GM18951 (cell line): ENCODE measurements at regions not wholly inside any gene's neighbourhood (a gene's known extent, or its start where the extent isn't known, plus 50 kb on each side); places are given as distances from the start of the nearest gene placed in this dataset.

Experiments
- POLR2A ChIP-seq: IDR thresholded peaks from 4 replicates; pipeline ENCODE4 v1.6.1; 2011; ENCODE audit warnings: mild to moderate bottlenecking; ENCODE audit not compliant: insufficient read length, insufficient read depth; ENCODE audit errors: extremely low read depth
- in situ Hi-C: fragments of 300-500 bp; cut with MboI; formaldehyde crosslinking; loops from one replicate; pipeline ENCODE4 v1.12.0; 2022; ENCODE audit warnings: low sequenced_read_pairs, mixed read lengths, inconsistent platforms; ENCODE audit not compliant: unreplicated experiment

DNA sequence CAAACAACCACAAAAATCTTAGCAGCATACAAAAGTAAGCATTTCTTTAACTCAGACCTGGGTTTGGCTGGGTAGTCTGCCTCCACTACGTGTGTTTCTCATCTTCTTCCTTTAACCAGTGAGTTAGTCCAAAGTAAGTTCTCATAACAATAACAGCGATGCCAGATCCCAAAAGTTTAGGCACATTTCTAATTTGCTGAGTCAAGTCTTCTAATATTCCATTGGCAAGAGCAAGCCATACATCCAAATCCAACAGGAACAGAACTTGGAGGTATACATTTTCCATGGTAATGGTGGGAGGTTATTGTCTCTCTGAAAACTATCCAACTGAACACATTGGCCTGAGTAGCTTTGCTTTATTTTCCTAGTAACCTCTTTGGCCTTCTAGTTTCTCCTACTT lies 115.7 kb upstream of the CNTNAP2 start:
- in situ Hi-C loops, result no loop called here

DNA sequence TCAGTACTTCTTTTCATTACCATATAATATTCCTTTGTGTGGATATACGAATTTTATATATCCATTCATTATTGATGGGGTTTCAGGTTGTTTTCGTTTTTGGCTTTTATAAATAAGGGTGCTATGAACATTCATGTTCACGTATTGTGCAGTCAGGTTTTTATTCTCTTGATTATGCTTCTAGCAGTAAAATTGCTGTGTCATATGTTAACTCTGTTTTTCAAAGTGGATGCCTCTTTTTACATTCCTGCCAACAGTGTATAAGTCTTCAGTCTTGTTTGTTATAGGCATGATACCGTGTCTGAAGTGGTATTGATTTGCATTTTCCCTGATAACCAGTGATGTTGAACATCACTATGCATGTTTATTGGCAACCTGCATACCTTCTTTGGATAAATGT lies 127.1 kb upstream of the CNTNAP2 start:
- no peak for TF ChIP-seq POLR2A
- in situ Hi-C loops, result no loop called here

More for the DNA sequence above, 115.7 kb upstream of the CNTNAP2 start:
- no peak for TF ChIP-seq POLR2A

DNA sequence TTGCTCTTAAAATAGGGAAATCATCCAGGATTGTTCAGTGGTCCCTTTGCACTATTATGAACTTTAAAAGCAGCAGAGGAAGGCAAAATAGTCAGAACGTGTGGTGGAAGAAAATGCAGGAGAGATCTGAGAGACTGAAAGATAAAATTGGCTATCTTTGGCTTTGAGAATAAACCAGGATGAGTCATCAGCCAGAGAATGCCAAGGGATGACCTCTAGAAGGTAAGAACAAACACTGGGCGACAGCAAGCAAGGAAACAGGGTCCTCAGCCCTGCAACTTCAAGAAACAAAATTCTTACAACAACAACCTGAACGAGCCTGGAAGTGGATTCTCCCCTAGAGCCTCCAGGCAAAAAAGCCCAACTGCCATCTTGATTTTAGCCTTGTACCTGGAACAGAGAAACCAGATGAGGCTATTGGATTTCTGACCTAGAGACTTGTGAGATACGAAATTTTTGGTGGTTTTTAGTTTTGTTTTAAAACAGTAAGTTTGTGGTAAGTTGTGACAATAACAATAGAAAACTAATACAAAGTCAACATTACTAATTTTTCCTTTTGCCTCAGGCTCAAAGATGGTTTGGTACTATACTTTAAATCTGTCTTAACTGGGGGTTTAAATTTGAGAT lies 130.2 kb upstream of the CNTNAP2 start:
- in situ Hi-C loops, result no loop called here
- no peak for TF ChIP-seq POLR2A

DNA sequence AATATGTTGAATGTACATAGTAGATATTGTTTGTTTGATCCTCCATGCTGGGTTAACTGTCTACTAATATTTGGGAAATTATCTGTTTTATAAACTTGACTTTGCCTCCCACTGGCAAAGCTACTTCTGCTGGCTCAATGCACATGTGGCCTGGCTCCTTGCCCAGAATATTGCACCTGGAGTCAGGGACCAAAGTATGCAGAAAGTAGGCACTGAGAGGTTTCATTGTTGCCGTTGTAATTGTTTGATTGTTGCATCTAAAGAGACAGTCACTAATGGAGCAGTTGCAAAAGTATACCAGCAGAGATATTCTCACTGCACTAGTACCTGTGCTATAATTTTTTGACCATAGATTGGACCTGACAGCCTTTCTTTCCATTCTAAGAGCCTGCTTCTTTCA lies 137.8 kb upstream of the CNTNAP2 start:
- in situ Hi-C loops, result no loop called here
- TF ChIP-seq POLR2A, result no peak

DNA sequence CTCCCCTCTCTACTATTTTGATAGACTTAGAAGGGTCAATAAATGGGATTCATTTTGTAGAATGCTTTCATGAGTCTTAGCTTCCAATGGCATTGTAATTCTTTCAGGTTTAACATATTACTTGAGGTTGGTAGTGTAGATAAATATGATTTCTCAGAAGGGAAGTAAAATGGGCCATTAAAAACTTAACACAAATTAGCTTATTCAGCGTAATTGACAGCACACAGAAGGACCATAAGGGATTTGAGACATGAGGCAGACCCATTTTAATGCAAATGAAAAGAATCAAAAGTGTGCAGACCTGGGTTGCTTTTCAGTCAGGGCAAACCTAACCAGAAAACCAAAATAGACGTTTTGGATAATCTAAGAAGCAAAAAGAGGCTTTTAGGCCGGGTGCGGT lies 156.6 kb upstream of the CNTNAP2 start:
- no peak for TF ChIP-seq POLR2A
- in situ Hi-C loops, result no loop called here

DNA sequence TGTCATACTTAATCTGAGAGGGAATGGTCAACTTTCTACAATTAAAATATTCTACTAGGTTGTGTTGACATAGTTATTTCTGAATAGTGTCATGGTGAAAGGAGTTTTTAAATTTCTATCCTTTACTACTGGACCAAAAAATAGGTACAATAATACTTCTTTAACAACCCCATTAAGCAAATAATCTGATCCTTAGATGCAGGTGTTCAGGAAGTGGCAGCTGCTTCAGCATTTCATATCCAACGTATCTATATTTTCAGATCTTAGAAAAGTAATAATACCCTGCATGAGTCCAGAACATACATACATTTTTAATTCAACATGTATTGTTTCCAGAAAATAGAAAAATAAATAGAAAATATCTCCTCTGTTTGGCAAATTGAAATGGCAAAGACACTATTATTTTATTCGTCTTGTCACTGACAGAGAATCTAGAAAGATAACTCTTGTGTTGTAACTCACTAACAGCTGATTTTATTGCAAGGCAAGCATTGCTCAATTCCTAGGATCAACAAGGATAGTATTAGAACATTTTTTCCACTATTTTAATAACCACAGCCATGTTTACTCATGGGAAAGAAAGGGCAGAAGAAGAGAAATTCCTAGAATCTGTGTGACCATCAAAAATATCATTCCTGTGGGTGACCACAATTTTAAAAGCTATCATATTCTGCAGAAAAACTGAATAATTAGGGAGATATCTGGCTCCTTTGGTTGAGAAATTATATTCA lies 159.3 kb upstream of the CNTNAP2 start:
- no peak for TF ChIP-seq POLR2A
- in situ Hi-C loops, result no loop called here

DNA sequence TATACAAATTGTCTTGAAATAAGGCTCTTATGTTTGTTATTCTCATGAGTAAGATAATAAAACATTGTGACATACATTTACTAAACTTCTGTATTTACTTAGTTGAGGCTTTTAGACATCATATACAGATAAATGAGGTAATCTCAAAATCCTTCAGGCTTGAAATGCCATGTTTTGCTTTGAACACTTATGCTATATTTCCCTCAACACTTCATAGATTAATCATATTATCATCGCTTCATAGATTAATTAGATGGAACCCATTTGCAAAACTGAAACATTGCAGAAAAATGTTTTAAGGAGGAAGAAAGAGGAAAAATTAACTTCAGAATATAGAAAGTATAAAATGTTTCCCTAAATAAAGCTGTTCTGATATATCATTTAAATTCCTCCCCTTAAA lies 165.0 kb upstream of the CNTNAP2 start:
- in situ Hi-C loops, result no loop called here
- no peak for TF ChIP-seq POLR2A

DNA sequence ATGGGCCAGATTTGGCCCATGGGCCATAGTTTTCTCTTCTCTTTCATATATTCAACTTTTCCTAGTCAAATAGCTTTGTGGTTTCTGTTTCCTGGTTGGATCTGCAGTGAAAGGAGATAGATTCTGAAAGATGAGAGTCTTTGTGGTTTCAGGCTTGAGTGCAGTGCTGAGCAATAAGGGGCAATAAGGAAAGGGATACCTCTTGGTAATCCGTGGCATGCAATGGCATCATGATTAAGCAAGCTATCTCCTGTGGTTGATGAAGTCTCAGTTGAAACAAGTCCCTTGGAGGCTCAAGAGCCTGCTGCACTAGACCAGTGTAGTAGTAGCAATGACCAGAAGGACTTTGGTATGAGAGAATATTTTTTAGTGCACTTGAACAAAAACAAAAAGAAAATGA lies 187.7 kb upstream of the CNTNAP2 start:
- in situ Hi-C loops, result no loop called here
- no peak for TF ChIP-seq POLR2A

DNA sequence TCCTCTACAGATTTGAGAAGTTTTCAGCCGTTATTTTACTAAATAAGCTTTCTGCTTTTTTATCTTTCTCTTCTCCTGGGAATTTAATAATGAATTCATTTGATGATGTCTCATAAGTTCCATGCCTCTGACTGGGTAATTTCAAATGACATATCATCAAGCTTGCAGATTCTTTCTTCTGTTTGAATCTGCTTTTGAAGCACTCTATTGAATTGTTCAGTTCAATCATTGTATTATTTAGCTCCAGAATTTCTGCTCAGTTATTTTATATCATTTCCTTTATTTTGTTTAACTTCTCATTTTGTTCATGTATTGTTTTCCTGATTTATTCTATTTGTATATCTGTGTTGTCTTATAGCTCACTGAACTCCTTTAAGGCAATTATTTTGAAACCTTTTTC lies 196.9 kb upstream of the CNTNAP2 start:
- in situ Hi-C loops, result no loop called here
- TF ChIP-seq POLR2A, result no peak

DNA sequence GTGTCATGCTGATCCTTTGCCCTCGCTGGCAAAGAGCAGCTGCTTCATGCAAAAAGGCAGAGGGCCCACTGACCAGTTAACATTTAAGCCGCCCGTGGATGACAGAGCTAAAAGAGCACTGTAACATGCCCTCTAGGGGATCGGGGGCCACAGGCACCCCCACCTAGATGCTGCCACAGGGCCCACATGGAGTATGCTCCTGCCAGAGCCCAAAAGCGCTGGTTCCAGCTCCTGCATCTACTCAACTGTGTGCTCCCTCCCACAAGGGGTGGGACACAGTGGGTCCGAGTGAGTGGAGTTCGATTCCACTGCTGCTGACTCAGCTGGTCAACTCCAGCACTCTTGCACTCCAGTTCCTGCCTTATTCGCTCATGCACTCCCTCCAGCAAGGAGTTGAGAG lies 199.8 kb upstream of the CNTNAP2 start:
- no peak for TF ChIP-seq POLR2A
- in situ Hi-C loops, result no loop called here

DNA sequence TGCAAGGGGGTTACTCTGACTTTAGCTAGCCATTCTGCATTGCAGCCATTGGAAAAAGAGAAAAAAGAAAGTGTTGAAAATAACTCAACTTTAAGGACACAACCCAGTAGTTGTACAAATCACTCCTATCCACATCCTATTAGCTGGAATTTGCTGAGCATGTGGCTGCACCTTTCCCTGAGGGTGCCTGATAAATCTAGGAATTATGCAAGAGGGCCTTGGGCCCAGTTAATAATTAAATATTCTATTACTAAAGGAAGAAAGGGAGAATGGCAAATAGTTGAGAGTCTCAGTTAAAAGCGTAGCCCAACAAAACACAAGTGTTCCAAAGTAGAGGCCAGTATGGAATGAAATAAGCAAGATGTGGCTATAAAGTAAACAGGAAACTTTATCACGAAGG lies 200.9 kb upstream of the CNTNAP2 start:
- in situ Hi-C loops, result no loop called here
- TF ChIP-seq POLR2A, result no peak

DNA sequence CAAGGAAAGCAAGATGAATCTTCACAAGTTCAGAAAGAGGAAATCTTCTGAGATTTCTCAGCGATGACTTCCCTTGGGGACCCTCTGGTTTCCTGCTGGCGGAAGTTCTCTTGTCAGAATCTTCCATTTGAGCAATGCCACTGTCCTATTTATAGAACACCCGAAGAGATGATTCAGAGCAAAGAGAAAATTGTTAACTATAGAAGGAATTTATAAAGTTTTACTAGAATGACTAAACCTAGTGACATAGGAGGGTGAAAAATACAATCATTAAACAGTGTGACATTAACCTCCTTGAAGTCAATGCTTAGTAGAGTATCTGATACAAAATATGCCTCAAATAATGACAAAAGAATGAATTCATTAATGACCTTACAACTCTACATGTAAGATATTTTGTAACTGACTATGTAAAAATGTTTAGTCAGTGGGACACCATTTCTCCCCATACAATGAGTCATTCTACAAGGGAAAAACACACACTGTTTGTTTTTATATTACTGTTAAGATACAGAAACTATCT lies 206.5 kb upstream of the CNTNAP2 start:
- TF ChIP-seq POLR2A, result no peak
- in situ Hi-C loops, result no loop called here

DNA sequence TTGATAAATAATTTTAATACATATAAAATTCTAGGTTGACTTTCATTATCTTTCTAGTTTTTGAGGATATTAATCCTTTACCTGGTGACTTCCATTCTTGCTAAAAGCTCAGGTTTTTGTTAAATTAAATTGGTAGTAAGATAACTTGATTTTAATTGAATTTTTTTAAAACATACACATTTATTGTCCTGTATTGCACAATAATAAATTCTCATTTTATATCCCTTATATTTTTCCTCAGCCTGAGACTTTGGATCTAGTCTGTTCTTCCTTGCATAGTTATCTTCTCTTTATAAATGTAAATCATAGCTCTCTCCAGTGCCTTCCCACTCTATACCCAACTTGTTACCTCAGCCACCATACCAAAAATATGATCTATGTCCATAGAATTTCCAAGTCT lies 212.9 kb upstream of the CNTNAP2 start:
- in situ Hi-C loops, result no loop called here

DNA sequence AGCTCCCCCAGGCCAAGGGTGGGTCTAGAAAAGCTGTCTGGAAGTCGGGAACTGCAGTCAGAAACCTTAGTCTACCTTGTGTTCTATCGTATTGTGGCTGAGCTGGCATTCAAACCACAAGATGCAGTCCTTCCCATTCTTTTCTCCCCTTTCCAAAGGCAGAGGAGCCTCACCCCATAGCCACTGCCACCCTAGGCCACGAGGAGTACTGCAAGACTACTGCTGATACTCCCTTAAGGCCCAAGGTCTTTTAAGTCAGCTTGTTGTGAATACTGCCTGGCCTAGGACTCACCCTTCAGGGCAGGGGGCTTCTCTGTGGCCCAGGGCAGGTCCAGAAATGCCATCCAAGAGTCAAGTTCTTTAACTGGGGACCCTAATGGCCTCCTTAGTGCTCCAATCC lies 214.5 kb upstream of the CNTNAP2 start:
- in situ Hi-C loops, result no loop called here
- no peak for TF ChIP-seq POLR2A

More for the DNA sequence above, 212.9 kb upstream of the CNTNAP2 start:
- no peak for TF ChIP-seq POLR2A

DNA sequence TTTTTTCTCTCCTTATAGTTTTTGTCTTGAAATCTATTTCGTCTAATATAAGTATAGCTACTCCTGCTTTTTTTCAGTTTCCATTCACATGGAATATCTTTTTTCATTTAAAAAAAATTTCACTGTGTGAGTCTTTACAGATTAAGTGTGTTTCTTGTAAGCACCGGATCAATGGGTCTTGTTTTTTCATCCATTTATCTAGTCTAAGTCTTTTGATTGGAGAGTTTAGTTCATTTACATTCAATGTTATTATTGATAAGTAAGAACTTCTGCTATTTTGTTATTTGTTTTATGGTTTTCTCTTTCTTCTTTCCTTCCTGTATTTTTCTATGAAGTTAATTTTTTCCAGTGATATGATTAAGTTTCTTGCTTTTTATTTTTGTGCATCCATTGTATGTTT lies 216.7 kb upstream of the CNTNAP2 start:
- in situ Hi-C loops, result no loop called here
- TF ChIP-seq POLR2A, result no peak
